IMR-90 (cell line): ENCODE measurements at regions not wholly inside any gene's neighbourhood (a gene's known extent, or its start where the extent isn't known, plus 50 kb on each side); places are given as distances from the start of the nearest gene placed in this dataset.

Experiments used
- ATAC-seq: fragments of 200-7000 bp; cut with Tn5 transposase; 2 replicates; pipeline ENCODE4 v1.9.1; 2020; ENCODE audit warnings: low read depth, mild to moderate bottlenecking, moderate library complexity
- BruUV-seq: library from RNA; stranded (reverse); fragments of 400-500 nt; replicated peaks from 2 replicates; lab custom pipeline; 2021; lab: Mats Ljungman, UMichigan
- CTCF ChIA-PET: fragments of 300-600 bp; formaldehyde crosslinking; extraction: SDS; loops from one replicate; lab custom pipeline; 2021; ENCODE audit warnings: antibody characterized with exemption; lab: Yijun Ruan, JAX
- POLR2A ChIA-PET: fragments of 300-600 bp; sonication (Branson Sonifier 250); formaldehyde crosslinking; loops from one replicate; lab custom pipeline; 2022; ENCODE audit warnings: antibody characterized with exemption; ENCODE audit not compliant: unreplicated experiment; lab: Charles Lee
- DNase-seq: peaks from one replicate; pipeline ENCODE4 v3.0.0; 2013
- H2AFZ ChIP-seq: replicated peaks from 2 replicates; pipeline ENCODE3; 2013; ENCODE audit warnings: low read length, mild to moderate bottlenecking; ENCODE audit not compliant: poor library complexity
- H2AK5ac ChIP-seq: 2 replicates; pipeline ENCODE4 v1.6.1; 2013; ENCODE audit warnings: low read depth, low read length, inconsistent platforms
- H2AK9ac ChIP-seq: replicated peaks from 2 replicates; pipeline ENCODE3; 2013; ENCODE audit warnings: mild to moderate bottlenecking, low read depth, low read length, moderate library complexity; ENCODE audit not compliant: poor library complexity
- H2BK120ac ChIP-seq: 2 replicates; pipeline ENCODE4 v1.6.1; 2013; ENCODE audit warnings: low read depth, low read length, inconsistent platforms
- H2BK15ac ChIP-seq: 3 replicates; pipeline ENCODE4 v1.6.1; 2013; ENCODE audit warnings: low read depth, low read length, inconsistent platforms
- H2BK20ac ChIP-seq: 2 replicates; pipeline ENCODE4 v1.6.1; 2013; ENCODE audit warnings: low read depth, mild to moderate bottlenecking, inconsistent platforms, low read length, moderate library complexity
- H2BK5ac ChIP-seq: 2 replicates; pipeline ENCODE4 v1.6.1; 2013; ENCODE audit warnings: mild to moderate bottlenecking, low read depth, low read length, inconsistent platforms; ENCODE audit not compliant: poor library complexity, severe bottlenecking
- H3K14ac ChIP-seq: replicated peaks from 2 replicates; pipeline ENCODE4 v1.6.1; 2013; ENCODE audit warnings: low read depth, low read length, inconsistent platforms
- H3K18ac ChIP-seq: 2 replicates; pipeline ENCODE4 v1.6.1; 2013; ENCODE audit warnings: low read depth, low read length, control low read depth
- H3K23ac ChIP-seq: 2 replicates; pipeline ENCODE4 v1.6.1; 2013; ENCODE audit warnings: low read depth, low read length, inconsistent platforms
- H3K27ac ChIP-seq: 2 replicates; pipeline ENCODE4 v1.5.1; 2013; ENCODE audit warnings: mild to moderate bottlenecking, control low read depth, low read length; ENCODE audit not compliant: insufficient read depth
- H3K27me3 ChIP-seq: 2 replicates; pipeline ENCODE4 v1.6.1; 2013; ENCODE audit warnings: low read length; ENCODE audit not compliant: control insufficient read depth, insufficient read depth
- H3K36me3 ChIP-seq: 2 replicates; pipeline ENCODE4 v1.6.1; 2013; ENCODE audit warnings: low read length, mixed read lengths; ENCODE audit not compliant: control insufficient read depth, insufficient read depth
- H3K4ac ChIP-seq: 2 replicates; pipeline ENCODE4 v1.6.1; 2013; ENCODE audit warnings: low read depth, low read length, inconsistent platforms
- H3K4me1 ChIP-seq: 2 replicates; pipeline ENCODE4 v1.6.1; 2013; ENCODE audit warnings: low read length, mixed read lengths; ENCODE audit not compliant: control insufficient read depth, insufficient read depth
- H3K4me2 ChIP-seq: 2 replicates; pipeline ENCODE4 v1.6.1; 2013; ENCODE audit warnings: low read depth, mild to moderate bottlenecking, control low read depth, low read length, moderate library complexity
- H3K4me3 ChIP-seq: 2 replicates; pipeline ENCODE4 v1.5.1; 2013; ENCODE audit warnings: low read depth, mild to moderate bottlenecking, control low read depth, low read length, moderate library complexity; ENCODE audit not compliant: insufficient read depth
- H3K56ac ChIP-seq: 2 replicates; pipeline ENCODE4 v1.6.1; 2013; ENCODE audit warnings: low read length, inconsistent platforms; ENCODE audit not compliant: insufficient read depth; ENCODE audit errors: extremely low read depth
- H3K79me1 ChIP-seq, 2 experiments: 2 replicates each; pipeline ENCODE4 v1.6.1; 2013; ENCODE audit warnings: low read length in 2 of 2, inconsistent platforms in 1 of 2, low read depth in 1 of 2
- H3K9ac ChIP-seq: 2 replicates; pipeline ENCODE4 v1.6.1; 2013; ENCODE audit warnings: low read depth, low read length, control low read depth
- H3K9me1 ChIP-seq: 2 replicates; pipeline ENCODE4 v1.6.1; 2013; ENCODE audit warnings: low read length, inconsistent platforms; ENCODE audit not compliant: insufficient read depth
- H3K9me3 ChIP-seq: 2 replicates; pipeline ENCODE4 v1.6.1; 2013; ENCODE audit warnings: low read length; ENCODE audit not compliant: control insufficient read depth, insufficient read depth
- H4K20me1 ChIP-seq: 2 replicates; pipeline ENCODE4 v1.6.1; 2013; ENCODE audit warnings: low read length, inconsistent platforms; ENCODE audit not compliant: insufficient read depth
- H4K5ac ChIP-seq: 2 replicates; pipeline ENCODE4 v1.6.1; 2013; ENCODE audit warnings: mild to moderate bottlenecking, low read depth, low read length, control low read depth
- H4K8ac ChIP-seq, 2 experiments: 2 replicates each; pipeline ENCODE4 v1.6.1; 2013; ENCODE audit warnings: low read depth in 2 of 2, low read length in 2 of 2, control low read depth in 1 of 2, inconsistent platforms in 1 of 2
- H4K91ac ChIP-seq: 2 replicates; pipeline ENCODE4 v1.6.1; 2013; ENCODE audit warnings: low read depth, low read length, inconsistent platforms; ENCODE audit not compliant: insufficient read depth
- BHLHE40 ChIP-seq: fragments of 150-350 bp; IDR thresholded peaks from 2 replicates; pipeline ENCODE4 v1.6.1; 2016; ENCODE audit warnings: mild to moderate bottlenecking, low read depth, low read length
- CEBPB ChIP-seq: IDR thresholded peaks from 2 replicates; pipeline ENCODE4 v1.6.1; 2012; ENCODE audit warnings: low read depth, low read length, improper control_type of control experiment
- CHD1 ChIP-seq: IDR thresholded peaks from 2 replicates; pipeline ENCODE4 v1.6.1; 2012; ENCODE audit warnings: low read depth, low read length, improper control_type of control experiment
- CTCF ChIP-seq: conservative IDR thresholded peaks from 2 replicates; pipeline ENCODE4 v1.5.1; 2012; ENCODE audit warnings: mild to moderate bottlenecking, low read depth, low read length, improper control_type of control experiment
- FOS ChIP-seq: fragments of 150-350 bp; IDR thresholded peaks from 2 replicates; pipeline ENCODE4 v1.6.1; 2016; ENCODE audit warnings: low read depth, low read length
- MAFK ChIP-seq: IDR thresholded peaks from 2 replicates; pipeline ENCODE4 v1.6.1; 2012; ENCODE audit warnings: low read depth, low read length, improper control_type of control experiment
- MAZ ChIP-seq: IDR thresholded peaks from 2 replicates; pipeline ENCODE4 v1.6.1; 2012; ENCODE audit warnings: low read depth, mild to moderate bottlenecking, low read length, improper control_type of control experiment, moderate library complexity, borderline replicate concordance
- POLR2A ChIP-seq: IDR thresholded peaks from 2 replicates; pipeline ENCODE4 v1.6.1; 2012; ENCODE audit warnings: mild to moderate bottlenecking, low read depth, low read length
- RCOR1 ChIP-seq: IDR thresholded peaks from 2 replicates; pipeline ENCODE4 v1.6.1; 2012; ENCODE audit warnings: mild to moderate bottlenecking, low read length, improper control_type of control experiment; ENCODE audit not compliant: insufficient replicate concordance
- RFX5 ChIP-seq: IDR thresholded peaks from 2 replicates; pipeline ENCODE4 v1.8.0; 2012; ENCODE audit warnings: low read depth, mild to moderate bottlenecking, low read length, moderate library complexity
- USF2 ChIP-seq: fragments of 150-350 bp; IDR thresholded peaks from 2 replicates; pipeline ENCODE4 v1.6.1; 2017; ENCODE audit warnings: mild to moderate bottlenecking, antibody characterized with exemption, low read length, low read depth
- WGBS, 2 experiments: methylation state at CpG; one replicate each; pipeline versions ENCODE4 v1.1.5 to v1.1.7; 2013; ENCODE audit warnings: missing lambda C conversion rate in 2 of 2; ENCODE audit not compliant: insufficient read length in 1 of 2; ENCODE audit errors: extremely low coverage in 2 of 2; 5-methylcytosine and 5-hydroxymethylcytosine counted together
- dilution Hi-C: fragments of 300-500 bp; cut with HindIII; formaldehyde crosslinking; loops from one replicate; pipeline ENCODE4 v1.14.3; 2018; ENCODE audit warnings: low sequenced_read_pairs; ENCODE audit not compliant: unreplicated experiment
- in situ Hi-C: fragments of 300-500 bp; cut with MboI; formaldehyde crosslinking; loops from 3 replicates; pipeline ENCODE4 v1.14.3; 2019; ENCODE audit warnings: low sequenced_read_pairs, inconsistent platforms, mixed read lengths
- intact Hi-C: fragments of 100-400 bp; cut with micrococcal nuclease; formaldehyde crosslinking; loops from 2 replicates; pipeline ENCODE4 v1.10.0; 2022
- TF ChIP-seq, protein P1 (sequence below): fragments of 150-350 bp; IDR thresholded peaks from 2 replicates; pipeline ENCODE4 v1.6.1; 2016; ENCODE audit warnings: low read depth, mild to moderate bottlenecking, low read length, moderate library complexity, borderline replicate concordance

DNA sequence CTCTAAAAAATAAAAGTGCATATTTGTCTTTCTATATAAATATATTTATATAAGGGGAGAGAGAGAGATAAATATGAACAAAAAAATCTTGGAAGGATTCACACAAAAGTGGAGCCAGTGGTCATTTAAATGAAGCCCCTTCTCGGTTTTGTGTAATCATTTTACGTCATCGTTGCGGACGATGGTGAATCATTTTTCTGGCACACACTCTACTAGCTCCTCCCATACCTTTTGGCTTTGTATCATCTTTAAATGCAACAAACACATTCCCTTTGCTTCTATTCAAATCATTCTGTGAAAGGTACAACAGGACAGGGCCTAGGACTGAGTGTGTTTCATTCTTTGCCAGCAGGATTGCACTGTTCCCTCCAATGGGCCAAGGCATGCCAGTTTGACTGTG lies 186.8 kb downstream of the TGFB2 start:
- 100% methylated on average over 2 of the region's 5 CpGs; no CpG with 5 or more reads in 1 of the 2 experiments for WGBS, 2 experiments
- H2AK5ac ChIP-seq: no peak overlapping the region; the same call in 1 of the 2 replicates
- peaks cover 6% of the 10 kb centered on the region for H3K9me1 ChIP-seq
- no peaks in the 10 kb centered on the region for H3K27me3 ChIP-seq
- no peak overlapping the region for H3K23ac ChIP-seq
- H3K4me2 ChIP-seq: no peak overlapping the region
- ChIA-PET CTCF (interaction anchor here (0.7 kb wide), 1 partner anchor 21 kb away, joined by 3 read pairs; no protein-coding TSS in a partner anchor), POLR2A (no interaction called here)
- no peak overlapping the region for H3K18ac ChIP-seq
- H3K79me1 ChIP-seq: no peaks in the 10 kb centered on the region
- DNase-seq (no peak), ATAC-seq (no peak)
- no peak overlapping the region for H2BK20ac ChIP-seq
- no peak overlapping the region for H3K4ac ChIP-seq
- no peaks in the 10 kb centered on the region for H3K36me3 ChIP-seq
- no peak overlapping the region for H2BK120ac ChIP-seq
- H3K4me1 ChIP-seq: peaks cover 13% of the 10 kb centered on the region
- no TSS peak for BruUV-seq
- peak overlapping the region; percentile 53; the same call in 1 of the 3 replicates for H2BK15ac ChIP-seq
- no peak overlapping the region for H4K8ac ChIP-seq
- no peak overlapping the region for H3K14ac ChIP-seq
- H4K5ac ChIP-seq: no peak overlapping the region
- TF ChIP-seq, protein P1, sequence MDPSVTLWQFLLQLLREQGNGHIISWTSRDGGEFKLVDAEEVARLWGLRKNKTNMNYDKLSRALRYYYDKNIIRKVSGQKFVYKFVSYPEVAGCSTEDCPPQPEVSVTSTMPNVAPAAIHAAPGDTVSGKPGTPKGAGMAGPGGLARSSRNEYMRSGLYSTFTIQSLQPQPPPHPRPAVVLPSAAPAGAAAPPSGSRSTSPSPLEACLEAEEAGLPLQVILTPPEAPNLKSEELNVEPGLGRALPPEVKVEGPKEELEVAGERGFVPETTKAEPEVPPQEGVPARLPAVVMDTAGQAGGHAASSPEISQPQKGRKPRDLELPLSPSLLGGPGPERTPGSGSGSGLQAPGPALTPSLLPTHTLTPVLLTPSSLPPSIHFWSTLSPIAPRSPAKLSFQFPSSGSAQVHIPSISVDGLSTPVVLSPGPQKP: no peak
- TF ChIP-seq CEBPB (no peak), POLR2A (no peak), RCOR1 (no peak), FOS (no peak), RFX5 (no peak), MAFK (no peak), USF2 (no peak), CHD1 (no peak), CTCF (no peak), MAZ (no peak), BHLHE40 (no peak)
- dilution Hi-C loops (no loop called here), in situ Hi-C loops (no loop called here), intact Hi-C loops (loop anchor here (10.0 kb wide), 1 partner anchor 643 kb away; the partner anchor contains the start of gene LYPLAL1)
- no peaks in the 10 kb centered on the region for H3K9me3 ChIP-seq
- no peak overlapping the region for H2BK5ac ChIP-seq
- no peak overlapping the region for H3K9ac ChIP-seq
- no peak overlapping the region for H3K4me3 ChIP-seq
- no peak overlapping the region for H3K27ac ChIP-seq
- H4K20me1 ChIP-seq: no peaks in the 10 kb centered on the region
- no peak overlapping the region for H3K56ac ChIP-seq
- H2AK9ac ChIP-seq: no peak overlapping the region
- H4K91ac ChIP-seq: no peak overlapping the region; the same call in 1 of the 2 replicates
- no peak overlapping the region for H2AFZ ChIP-seq
